WTC11 (cell line): ENCODE measurements at regions not wholly inside any gene's neighbourhood (a gene's known extent, or its start where the extent isn't known, plus 50 kb on each side); places are given as distances from the start of the nearest gene placed in this dataset.
"Not testable (repeated sequence)": the region's sequence is repeated elsewhere in the genome, so short reads cannot be mapped to it uniquely, and the experiment has no call there.

Experiments
- CREB1 ChIP-seq: sonication (generic); formaldehyde crosslinking; IDR thresholded peaks from 2 replicates; pipeline ENCODE4 v1.8.0; 2023; ENCODE audit warnings: mild to moderate bottlenecking, missing genetic modification reagents
- NR3C1 ChIP-seq: sonication (generic); formaldehyde crosslinking; conservative IDR thresholded peaks from 2 replicates; pipeline ENCODE4 v1.8.1; 2023; ENCODE audit warnings: low read depth, mild to moderate bottlenecking, missing genetic modification reagents
- ZNF396 ChIP-seq: fragments of 250-450 bp; sonication (Bioruptor Pico); IDR thresholded peaks from 2 replicates; pipeline ENCODE4 v1.8.0; 2021; ENCODE audit warnings: mild to moderate bottlenecking, moderate library complexity, borderline replicate concordance
- TF ChIP-seq, protein P1 (sequence below): fragments of 200-600 bp; IDR thresholded peaks from 2 replicates; pipeline ENCODE4 v1.8.0; 2022; ENCODE audit warnings: antibody characterized with exemption
- TF ChIP-seq, protein P2 (sequence below): sonication (generic); formaldehyde crosslinking; IDR thresholded peaks from 2 replicates; pipeline ENCODE4 v1.8.1; 2022; ENCODE audit warnings: low read depth, missing genetic modification reagents, borderline replicate concordance
- TF ChIP-seq, protein P3 (sequence below): sonication (generic); formaldehyde crosslinking; IDR thresholded peaks from 2 replicates; pipeline ENCODE4 v1.8.1; 2022; ENCODE audit warnings: mild to moderate bottlenecking, missing genetic modification reagents, moderate library complexity, borderline replicate concordance
- TF ChIP-seq, protein P4 (sequence below): sonication (generic); formaldehyde crosslinking; IDR thresholded peaks from 2 replicates; pipeline ENCODE4 v1.8.0; 2023; ENCODE audit warnings: missing genetic modification reagents, mild to moderate bottlenecking, borderline replicate concordance

DNA sequence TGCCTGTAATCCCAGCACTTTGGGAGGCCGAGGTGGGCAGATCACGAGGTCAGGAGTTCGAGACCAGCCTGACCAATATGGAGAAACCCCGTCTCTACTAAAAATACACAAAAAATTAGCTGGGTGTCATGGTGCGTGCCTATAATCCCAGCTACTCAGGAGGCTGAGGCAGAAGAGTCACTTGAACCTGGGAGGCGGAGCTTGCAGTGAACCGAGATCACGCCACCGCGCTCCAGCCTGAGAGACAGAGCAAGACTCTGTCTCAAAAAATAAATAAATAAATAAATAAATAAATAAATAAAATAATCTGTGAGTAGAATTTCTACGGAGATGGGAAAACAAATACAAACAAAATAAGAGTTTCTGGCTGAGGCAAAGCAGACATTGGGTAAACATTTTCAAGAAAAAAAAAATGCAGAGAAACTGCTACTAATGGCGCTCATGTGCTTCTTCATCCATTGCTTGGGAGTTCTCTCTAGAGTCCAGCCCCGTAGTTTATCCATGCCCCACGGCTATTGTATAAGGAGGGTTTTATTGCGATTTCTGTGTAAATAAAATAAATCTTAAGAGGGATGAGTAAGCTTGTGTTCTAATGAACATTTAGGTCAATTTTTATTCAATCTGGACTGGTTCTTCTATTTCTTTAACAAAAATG, 1161.9 kb downstream of the IGSF11 start:
- TF ChIP-seq, protein P1, sequence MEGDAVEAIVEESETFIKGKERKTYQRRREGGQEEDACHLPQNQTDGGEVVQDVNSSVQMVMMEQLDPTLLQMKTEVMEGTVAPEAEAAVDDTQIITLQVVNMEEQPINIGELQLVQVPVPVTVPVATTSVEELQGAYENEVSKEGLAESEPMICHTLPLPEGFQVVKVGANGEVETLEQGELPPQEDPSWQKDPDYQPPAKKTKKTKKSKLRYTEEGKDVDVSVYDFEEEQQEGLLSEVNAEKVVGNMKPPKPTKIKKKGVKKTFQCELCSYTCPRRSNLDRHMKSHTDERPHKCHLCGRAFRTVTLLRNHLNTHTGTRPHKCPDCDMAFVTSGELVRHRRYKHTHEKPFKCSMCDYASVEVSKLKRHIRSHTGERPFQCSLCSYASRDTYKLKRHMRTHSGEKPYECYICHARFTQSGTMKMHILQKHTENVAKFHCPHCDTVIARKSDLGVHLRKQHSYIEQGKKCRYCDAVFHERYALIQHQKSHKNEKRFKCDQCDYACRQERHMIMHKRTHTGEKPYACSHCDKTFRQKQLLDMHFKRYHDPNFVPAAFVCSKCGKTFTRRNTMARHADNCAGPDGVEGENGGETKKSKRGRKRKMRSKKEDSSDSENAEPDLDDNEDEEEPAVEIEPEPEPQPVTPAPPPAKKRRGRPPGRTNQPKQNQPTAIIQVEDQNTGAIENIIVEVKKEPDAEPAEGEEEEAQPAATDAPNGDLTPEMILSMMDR = not testable (repeated sequence)
- TF ChIP-seq ZNF396 (CRISPR knock-in tag); CREB1; NR3C1 (CRISPR knock-in tag): not testable (repeated sequence)
- TF ChIP-seq, protein P2, sequence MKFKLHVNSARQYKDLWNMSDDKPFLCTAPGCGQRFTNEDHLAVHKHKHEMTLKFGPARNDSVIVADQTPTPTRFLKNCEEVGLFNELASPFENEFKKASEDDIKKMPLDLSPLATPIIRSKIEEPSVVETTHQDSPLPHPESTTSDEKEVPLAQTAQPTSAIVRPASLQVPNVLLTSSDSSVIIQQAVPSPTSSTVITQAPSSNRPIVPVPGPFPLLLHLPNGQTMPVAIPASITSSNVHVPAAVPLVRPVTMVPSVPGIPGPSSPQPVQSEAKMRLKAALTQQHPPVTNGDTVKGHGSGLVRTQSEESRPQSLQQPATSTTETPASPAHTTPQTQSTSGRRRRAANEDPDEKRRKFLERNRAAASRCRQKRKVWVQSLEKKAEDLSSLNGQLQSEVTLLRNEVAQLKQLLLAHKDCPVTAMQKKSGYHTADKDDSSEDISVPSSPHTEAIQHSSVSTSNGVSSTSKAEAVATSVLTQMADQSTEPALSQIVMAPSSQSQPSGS (CRISPR knock-in tag) = not testable (repeated sequence)
- TF ChIP-seq, protein P3, sequence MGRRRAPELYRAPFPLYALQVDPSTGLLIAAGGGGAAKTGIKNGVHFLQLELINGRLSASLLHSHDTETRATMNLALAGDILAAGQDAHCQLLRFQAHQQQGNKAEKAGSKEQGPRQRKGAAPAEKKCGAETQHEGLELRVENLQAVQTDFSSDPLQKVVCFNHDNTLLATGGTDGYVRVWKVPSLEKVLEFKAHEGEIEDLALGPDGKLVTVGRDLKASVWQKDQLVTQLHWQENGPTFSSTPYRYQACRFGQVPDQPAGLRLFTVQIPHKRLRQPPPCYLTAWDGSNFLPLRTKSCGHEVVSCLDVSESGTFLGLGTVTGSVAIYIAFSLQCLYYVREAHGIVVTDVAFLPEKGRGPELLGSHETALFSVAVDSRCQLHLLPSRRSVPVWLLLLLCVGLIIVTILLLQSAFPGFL (CRISPR knock-in tag) = not testable (repeated sequence)
- TF ChIP-seq, protein P4, sequence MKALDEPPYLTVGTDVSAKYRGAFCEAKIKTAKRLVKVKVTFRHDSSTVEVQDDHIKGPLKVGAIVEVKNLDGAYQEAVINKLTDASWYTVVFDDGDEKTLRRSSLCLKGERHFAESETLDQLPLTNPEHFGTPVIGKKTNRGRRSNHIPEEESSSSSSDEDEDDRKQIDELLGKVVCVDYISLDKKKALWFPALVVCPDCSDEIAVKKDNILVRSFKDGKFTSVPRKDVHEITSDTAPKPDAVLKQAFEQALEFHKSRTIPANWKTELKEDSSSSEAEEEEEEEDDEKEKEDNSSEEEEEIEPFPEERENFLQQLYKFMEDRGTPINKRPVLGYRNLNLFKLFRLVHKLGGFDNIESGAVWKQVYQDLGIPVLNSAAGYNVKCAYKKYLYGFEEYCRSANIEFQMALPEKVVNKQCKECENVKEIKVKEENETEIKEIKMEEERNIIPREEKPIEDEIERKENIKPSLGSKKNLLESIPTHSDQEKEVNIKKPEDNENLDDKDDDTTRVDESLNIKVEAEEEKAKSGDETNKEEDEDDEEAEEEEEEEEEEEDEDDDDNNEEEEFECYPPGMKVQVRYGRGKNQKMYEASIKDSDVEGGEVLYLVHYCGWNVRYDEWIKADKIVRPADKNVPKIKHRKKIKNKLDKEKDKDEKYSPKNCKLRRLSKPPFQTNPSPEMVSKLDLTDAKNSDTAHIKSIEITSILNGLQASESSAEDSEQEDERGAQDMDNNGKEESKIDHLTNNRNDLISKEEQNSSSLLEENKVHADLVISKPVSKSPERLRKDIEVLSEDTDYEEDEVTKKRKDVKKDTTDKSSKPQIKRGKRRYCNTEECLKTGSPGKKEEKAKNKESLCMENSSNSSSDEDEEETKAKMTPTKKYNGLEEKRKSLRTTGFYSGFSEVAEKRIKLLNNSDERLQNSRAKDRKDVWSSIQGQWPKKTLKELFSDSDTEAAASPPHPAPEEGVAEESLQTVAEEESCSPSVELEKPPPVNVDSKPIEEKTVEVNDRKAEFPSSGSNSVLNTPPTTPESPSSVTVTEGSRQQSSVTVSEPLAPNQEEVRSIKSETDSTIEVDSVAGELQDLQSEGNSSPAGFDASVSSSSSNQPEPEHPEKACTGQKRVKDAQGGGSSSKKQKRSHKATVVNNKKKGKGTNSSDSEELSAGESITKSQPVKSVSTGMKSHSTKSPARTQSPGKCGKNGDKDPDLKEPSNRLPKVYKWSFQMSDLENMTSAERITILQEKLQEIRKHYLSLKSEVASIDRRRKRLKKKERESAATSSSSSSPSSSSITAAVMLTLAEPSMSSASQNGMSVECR (CRISPR knock-in tag) = not testable (repeated sequence)
